HEK293 (cell line): ENCODE measurements at regions not wholly inside any gene's neighbourhood (a gene's known extent, or its start where the extent isn't known, plus 50 kb on each side); places are given as distances from the start of the nearest gene placed in this dataset.

Source experiments
- HOXC10 ChIP-seq: sonication (generic); formaldehyde crosslinking; IDR thresholded peaks from 2 replicates; pipeline ENCODE4 v1.8.1; 2023; ENCODE audit warnings: mild to moderate bottlenecking, missing genetic modification reagents
- MYNN ChIP-seq: fragments of 450-650 bp; formaldehyde crosslinking; IDR thresholded peaks from 2 replicates; pipeline ENCODE4 v1.5.1; 2016; ENCODE audit warnings: missing biosample characterization, missing genetic modification characterization, borderline replicate concordance
- RBAK ChIP-seq: fragments of 450-650 bp; formaldehyde crosslinking; IDR thresholded peaks from 2 replicates; pipeline ENCODE4 v1.5.1; 2016; ENCODE audit warnings: missing biosample characterization, missing genetic modification characterization
- SALL2 ChIP-seq: fragments of 450-650 bp; formaldehyde crosslinking; IDR thresholded peaks from 2 replicates; pipeline ENCODE4 v1.5.0; 2017; ENCODE audit warnings: missing biosample characterization, mild to moderate bottlenecking, missing genetic modification characterization, borderline replicate concordance
- SP2 ChIP-seq: fragments of 450-650 bp; formaldehyde crosslinking; IDR thresholded peaks from 2 replicates; pipeline ENCODE4 v1.5.1; 2016; ENCODE audit warnings: missing biosample characterization, missing genetic modification characterization
- TCF7L2 ChIP-seq: IDR thresholded peaks from 2 replicates; pipeline ENCODE4 v1.6.1; 2011; ENCODE audit warnings: low read depth, mild to moderate bottlenecking, inconsistent platforms, low read length, moderate library complexity, borderline replicate concordance
- ZBTB21 ChIP-seq: fragments of 450-650 bp; formaldehyde crosslinking; IDR thresholded peaks from 2 replicates; pipeline ENCODE4 v1.5.1; 2017; ENCODE audit warnings: missing biosample characterization, missing genetic modification characterization
- ZNF121 ChIP-seq: fragments of 450-650 bp; formaldehyde crosslinking; IDR thresholded peaks from 2 replicates; pipeline ENCODE4 v1.5.1; 2016; ENCODE audit warnings: missing biosample characterization, missing genetic modification characterization
- ZNF157 ChIP-seq: fragments of 450-650 bp; formaldehyde crosslinking; IDR thresholded peaks from 2 replicates; pipeline ENCODE4 v1.5.1; 2016; ENCODE audit warnings: missing biosample characterization, missing genetic modification characterization
- ZNF202 ChIP-seq: fragments of 450-650 bp; formaldehyde crosslinking; IDR thresholded peaks from 2 replicates; pipeline ENCODE4 v1.5.1; 2016; ENCODE audit warnings: missing biosample characterization, missing genetic modification characterization, borderline replicate concordance
- ZNF274 ChIP-seq, 2 experiments: fragments of 200-500 bp in 1 of 2; fragments of 450-650 bp in 1 of 2; sonication (Bioruptor generic) in 1 of 2; formaldehyde crosslinking in 1 of 2; IDR thresholded peaks; 2 replicates each; pipeline versions ENCODE4 v1.5.1 to v1.6.1; 2014 to 2016; ENCODE audit warnings: borderline replicate concordance in 1 of 2, inconsistent platforms in 1 of 2, low read length in 1 of 2, missing biosample characterization in 1 of 2, missing genetic modification characterization in 1 of 2
- ZNF280D ChIP-seq: fragments of 450-650 bp; formaldehyde crosslinking; IDR thresholded peaks from 2 replicates; pipeline ENCODE4 v1.5.1; 2016; ENCODE audit warnings: missing biosample characterization, missing genetic modification characterization
- ZNF311 ChIP-seq: fragments of 450-650 bp; formaldehyde crosslinking; IDR thresholded peaks from 2 replicates; pipeline ENCODE4 v1.5.1; 2017; ENCODE audit warnings: missing biosample characterization, missing genetic modification characterization, borderline replicate concordance
- ZNF341 ChIP-seq: fragments of 450-650 bp; formaldehyde crosslinking; IDR thresholded peaks from 2 replicates; pipeline ENCODE4; 2016; ENCODE audit warnings: low read depth, missing biosample characterization, missing genetic modification characterization
- ZNF350 ChIP-seq: fragments of 450-650 bp; formaldehyde crosslinking; IDR thresholded peaks from 2 replicates; pipeline ENCODE4 v1.5.0; 2017; ENCODE audit warnings: missing biosample characterization, mild to moderate bottlenecking, missing genetic modification characterization
- ZNF37A ChIP-seq: fragments of 450-650 bp; IDR thresholded peaks from 2 replicates; pipeline ENCODE4 v1.5.1; 2018; ENCODE audit warnings: missing biosample characterization, missing genetic modification characterization
- ZNF391 ChIP-seq: fragments of 450-650 bp; formaldehyde crosslinking; IDR thresholded peaks from 2 replicates; pipeline ENCODE4 v1.5.1; 2016; ENCODE audit warnings: low read depth, missing biosample characterization, missing genetic modification characterization, borderline replicate concordance
- ZNF501 ChIP-seq: fragments of 450-650 bp; formaldehyde crosslinking; IDR thresholded peaks from 2 replicates; pipeline ENCODE4 v1.5.1; 2016; ENCODE audit warnings: missing biosample characterization, missing genetic modification characterization
- ZNF514 ChIP-seq: fragments of 450-650 bp; formaldehyde crosslinking; IDR thresholded peaks from 2 replicates; pipeline ENCODE4 v1.5.1; 2016; ENCODE audit warnings: missing biosample characterization, missing genetic modification characterization
- ZNF521 ChIP-seq: fragments of 450-650 bp; formaldehyde crosslinking; IDR thresholded peaks from 2 replicates; pipeline ENCODE4 v1.5.1; 2017; ENCODE audit warnings: missing biosample characterization, mild to moderate bottlenecking, missing genetic modification characterization
- ZNF658 ChIP-seq: fragments of 450-650 bp; formaldehyde crosslinking; IDR thresholded peaks from 2 replicates; pipeline ENCODE4; 2016; ENCODE audit warnings: missing biosample characterization, missing genetic modification characterization
- ZNF664 ChIP-seq: fragments of 450-650 bp; formaldehyde crosslinking; IDR thresholded peaks from 2 replicates; pipeline ENCODE4 v1.5.1; 2016; ENCODE audit warnings: missing biosample characterization, missing genetic modification characterization
- ZNF768 ChIP-seq: fragments of 450-650 bp; formaldehyde crosslinking; IDR thresholded peaks from 2 replicates; pipeline ENCODE4 v1.5.1; 2018; ENCODE audit warnings: missing biosample characterization, mild to moderate bottlenecking, missing genetic modification characterization
- ZNF776 ChIP-seq: fragments of 450-650 bp; formaldehyde crosslinking; IDR thresholded peaks from 2 replicates; pipeline ENCODE4 v1.5.0; 2017; ENCODE audit warnings: missing biosample characterization, missing genetic modification characterization, borderline replicate concordance
- ZNF792 ChIP-seq: fragments of 450-650 bp; formaldehyde crosslinking; IDR thresholded peaks from 2 replicates; pipeline ENCODE4 v1.5.1; 2016; ENCODE audit warnings: missing biosample characterization, missing genetic modification characterization
- ZNF837 ChIP-seq: fragments of 450-650 bp; formaldehyde crosslinking; IDR thresholded peaks from 2 replicates; pipeline ENCODE4 v1.5.1; 2016; ENCODE audit warnings: missing biosample characterization, missing genetic modification characterization
- ZSCAN16 ChIP-seq: fragments of 450-650 bp; formaldehyde crosslinking; IDR thresholded peaks from 2 replicates; pipeline ENCODE4 v1.5.1; 2016; ENCODE audit warnings: missing biosample characterization, missing genetic modification characterization
- TF ChIP-seq, protein P1 (sequence below): fragments of 450-650 bp; formaldehyde crosslinking; IDR thresholded peaks from 2 replicates; pipeline ENCODE4 v1.5.1; 2016; ENCODE audit warnings: missing biosample characterization, missing genetic modification characterization
- TF ChIP-seq, protein P2 (sequence below): fragments of 450-650 bp; formaldehyde crosslinking; IDR thresholded peaks from 2 replicates; pipeline ENCODE4 v1.5.1; 2016; ENCODE audit warnings: missing biosample characterization, missing genetic modification characterization, borderline replicate concordance
- TF ChIP-seq, protein P3 (sequence below): fragments of 450-650 bp; formaldehyde crosslinking; IDR thresholded peaks from 2 replicates; pipeline ENCODE4 v1.5.1; 2016; ENCODE audit warnings: missing biosample characterization, missing genetic modification characterization
- TF ChIP-seq, protein P4 (sequence below): fragments of 450-650 bp; formaldehyde crosslinking; IDR thresholded peaks from 2 replicates; pipeline ENCODE4 v1.5.1; 2016; ENCODE audit warnings: missing biosample characterization, missing genetic modification characterization
- TF ChIP-seq, protein P5 (sequence below): fragments of 450-650 bp; formaldehyde crosslinking; IDR thresholded peaks from 2 replicates; pipeline ENCODE4 v1.5.1; 2016; ENCODE audit warnings: missing biosample characterization, missing genetic modification characterization, low read depth

DNA sequence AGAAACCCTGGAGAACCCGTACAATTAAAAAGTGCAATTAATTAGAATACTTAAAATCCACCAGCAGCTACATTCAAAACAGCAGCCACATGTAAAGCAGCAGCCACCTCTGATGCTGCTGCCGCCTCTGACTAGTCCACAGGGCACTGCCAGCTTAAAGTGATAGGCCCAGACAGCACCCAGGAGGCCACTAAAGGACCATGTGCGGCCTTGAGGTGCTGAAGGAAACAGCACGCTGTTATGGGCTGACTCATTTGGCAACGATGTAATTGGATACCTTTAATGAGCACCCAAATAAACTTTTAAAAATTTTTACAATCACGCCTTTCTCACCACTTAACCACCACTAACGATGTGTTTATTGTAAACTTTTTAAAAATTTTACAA, 209.3 kb upstream of the NCKAP5 start (continued):
- TF ChIP-seq, protein P1, sequence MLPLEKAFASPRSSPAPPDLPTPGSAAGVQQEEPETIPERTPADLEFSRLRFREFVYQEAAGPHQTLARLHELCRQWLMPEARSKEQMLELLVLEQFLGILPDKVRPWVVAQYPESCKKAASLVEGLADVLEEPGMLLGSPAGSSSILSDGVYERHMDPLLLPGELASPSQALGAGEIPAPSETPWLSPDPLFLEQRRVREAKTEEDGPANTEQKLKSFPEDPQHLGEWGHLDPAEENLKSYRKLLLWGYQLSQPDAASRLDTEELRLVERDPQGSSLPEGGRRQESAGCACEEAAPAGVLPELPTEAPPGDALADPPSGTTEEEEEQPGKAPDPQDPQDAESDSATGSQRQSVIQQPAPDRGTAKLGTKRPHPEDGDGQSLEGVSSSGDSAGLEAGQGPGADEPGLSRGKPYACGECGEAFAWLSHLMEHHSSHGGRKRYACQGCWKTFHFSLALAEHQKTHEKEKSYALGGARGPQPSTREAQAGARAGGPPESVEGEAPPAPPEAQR (tag by site-specific recombination), result no peak
- TF ChIP-seq TCF7L2 (no peak), ZNF664 (no peak), ZNF121 (tag by site-specific recombination) (no peak), ZNF280D (no peak), RBAK (no peak), ZNF658 (no peak), ZNF157 (tag by site-specific recombination) (no peak), SALL2 (no peak), HOXC10 (CRISPR knock-in tag) (no peak), ZNF202 (tag by site-specific recombination) (no peak), ZNF274 (IDR thresholded peaks at IDR 0.05; ENCODE audit: low read length) (no peak), ZNF274 (tag by site-specific recombination; IDR thresholded peaks at IDR 0.05; ENCODE audit: borderline replicate concordance) (no peak), MYNN (tag by site-specific recombination) (no peak), ZNF514 (tag by site-specific recombination) (no peak), ZBTB21 (tag by site-specific recombination) (no peak), SP2 (no peak), ZNF792 (no peak), ZNF350 (tag by site-specific recombination) (no peak), ZNF776 (tag by site-specific recombination) (no peak), ZNF768 (tag by site-specific recombination) (no peak), ZNF391 (tag by site-specific recombination) (0 out of 2 replicates have a peak, but pooled peaks have one; percentile 31), ZNF521 (tag by site-specific recombination) (no peak), ZNF311 (tag by site-specific recombination) (no peak), ZNF37A (no peak), ZNF837 (tag by site-specific recombination) (no peak), ZNF341 (tag by site-specific recombination) (no peak), ZSCAN16 (no peak), ZNF501 (no peak)
- TF ChIP-seq, protein P2, sequence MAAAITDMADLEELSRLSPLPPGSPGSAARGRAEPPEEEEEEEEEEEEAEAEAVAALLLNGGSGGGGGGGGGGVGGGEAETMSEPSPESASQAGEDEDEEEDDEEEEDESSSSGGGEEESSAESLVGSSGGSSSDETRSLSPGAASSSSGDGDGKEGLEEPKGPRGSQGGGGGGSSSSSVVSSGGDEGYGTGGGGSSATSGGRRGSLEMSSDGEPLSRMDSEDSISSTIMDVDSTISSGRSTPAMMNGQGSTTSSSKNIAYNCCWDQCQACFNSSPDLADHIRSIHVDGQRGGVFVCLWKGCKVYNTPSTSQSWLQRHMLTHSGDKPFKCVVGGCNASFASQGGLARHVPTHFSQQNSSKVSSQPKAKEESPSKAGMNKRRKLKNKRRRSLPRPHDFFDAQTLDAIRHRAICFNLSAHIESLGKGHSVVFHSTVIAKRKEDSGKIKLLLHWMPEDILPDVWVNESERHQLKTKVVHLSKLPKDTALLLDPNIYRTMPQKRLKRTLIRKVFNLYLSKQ (tag by site-specific recombination), result no peak
- TF ChIP-seq, protein P3, sequence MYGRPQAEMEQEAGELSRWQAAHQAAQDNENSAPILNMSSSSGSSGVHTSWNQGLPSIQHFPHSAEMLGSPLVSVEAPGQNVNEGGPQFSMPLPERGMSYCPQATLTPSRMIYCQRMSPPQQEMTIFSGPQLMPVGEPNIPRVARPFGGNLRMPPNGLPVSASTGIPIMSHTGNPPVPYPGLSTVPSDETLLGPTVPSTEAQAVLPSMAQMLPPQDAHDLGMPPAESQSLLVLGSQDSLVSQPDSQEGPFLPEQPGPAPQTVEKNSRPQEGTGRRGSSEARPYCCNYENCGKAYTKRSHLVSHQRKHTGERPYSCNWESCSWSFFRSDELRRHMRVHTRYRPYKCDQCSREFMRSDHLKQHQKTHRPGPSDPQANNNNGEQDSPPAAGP (tag by site-specific recombination), result no peak
- TF ChIP-seq, protein P4, sequence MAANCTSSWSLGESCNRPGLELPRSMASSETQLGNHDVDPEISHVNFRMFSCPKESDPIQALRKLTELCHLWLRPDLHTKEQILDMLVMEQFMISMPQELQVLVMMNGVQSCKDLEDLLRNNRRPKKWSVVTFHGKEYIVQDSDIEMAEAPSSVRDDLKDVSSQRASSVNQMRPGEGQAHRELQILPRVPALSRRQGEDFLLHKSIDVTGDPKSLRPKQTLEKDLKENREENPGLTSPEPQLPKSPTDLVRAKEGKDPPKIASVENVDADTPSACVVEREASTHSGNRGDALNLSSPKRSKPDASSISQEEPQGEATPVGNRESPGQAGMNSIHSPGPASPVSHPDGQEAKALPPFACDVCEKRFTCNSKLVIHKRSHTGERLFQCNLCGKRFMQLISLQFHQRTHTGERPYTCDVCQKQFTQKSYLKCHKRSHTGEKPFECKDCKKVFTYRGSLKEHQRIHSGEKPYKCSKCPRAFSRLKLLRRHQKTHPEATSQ (tag by site-specific recombination), result no peak
- TF ChIP-seq, protein P5, sequence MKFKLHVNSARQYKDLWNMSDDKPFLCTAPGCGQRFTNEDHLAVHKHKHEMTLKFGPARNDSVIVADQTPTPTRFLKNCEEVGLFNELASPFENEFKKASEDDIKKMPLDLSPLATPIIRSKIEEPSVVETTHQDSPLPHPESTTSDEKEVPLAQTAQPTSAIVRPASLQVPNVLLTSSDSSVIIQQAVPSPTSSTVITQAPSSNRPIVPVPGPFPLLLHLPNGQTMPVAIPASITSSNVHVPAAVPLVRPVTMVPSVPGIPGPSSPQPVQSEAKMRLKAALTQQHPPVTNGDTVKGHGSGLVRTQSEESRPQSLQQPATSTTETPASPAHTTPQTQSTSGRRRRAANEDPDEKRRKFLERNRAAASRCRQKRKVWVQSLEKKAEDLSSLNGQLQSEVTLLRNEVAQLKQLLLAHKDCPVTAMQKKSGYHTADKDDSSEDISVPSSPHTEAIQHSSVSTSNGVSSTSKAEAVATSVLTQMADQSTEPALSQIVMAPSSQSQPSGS, result no peak
